B cell (primary cell): ENCODE measurements at regions not wholly inside any gene's neighbourhood (a gene's known extent, or its start where the extent isn't known, plus 50 kb on each side); places are given as distances from the start of the nearest gene placed in this dataset.

ENCODE experiments used
- ATAC-seq: fragments of 200-7000 bp; cut with Tn5 transposase; one replicate; pipeline ENCODE4 v1.10.0; 2021; ENCODE audit warnings: low read depth, mild to moderate bottlenecking, moderate number of reproducible peaks, moderate library complexity
- CTCF ChIA-PET: fragments of 350-600 bp; sonication (Branson Sonifier 250); formaldehyde crosslinking; loops from one replicate; lab custom pipeline; 2021; ENCODE audit warnings: antibody characterized with exemption, inconsistent platforms; lab: Charles Lee
- POLR2A ChIA-PET: fragments of 350-600 bp; sonication (Branson Sonifier 250); formaldehyde crosslinking; loops from one replicate; lab custom pipeline; 2021; ENCODE audit warnings: antibody characterized with exemption; lab: Charles Lee
- DNase-seq: peaks from one replicate; pipeline ENCODE4 v3.0.0; 2013
- H2AFZ ChIP-seq: 2 replicates; pipeline ENCODE4 v1.6.1; 2012; ENCODE audit warnings: mild to moderate bottlenecking, low read depth, low read length; ENCODE audit not compliant: insufficient read depth, poor library complexity, severe bottlenecking
- H3K27ac ChIP-seq, 2 donors: 1 replicate in 1 of 2; 2 replicates in 1 of 2; pipeline ENCODE4 v1.5.1; 2012 to 2013; ENCODE audit warnings: low read length in 2 of 2, mild to moderate bottlenecking in 2 of 2, moderate library complexity in 1 of 2
- H3K27me3 ChIP-seq, 4 experiments: fragments of 200-600 bp in 1 of 4; sonication (generic) in 1 of 4; replicated peaks in 1 of 4; 1 replicate in 2 of 4; 2 replicates in 2 of 4; pipeline versions ENCODE4 v1.6.1 to v1.7.0; 2013 to 2016; ENCODE audit warnings: low read length in 3 of 4, mild to moderate bottlenecking in 2 of 4, mixed read lengths in 1 of 4, moderate library complexity in 1 of 4; ENCODE audit not compliant: insufficient read depth in 4 of 4, control insufficient read depth in 3 of 4; ENCODE audit errors: control extremely low read depth in 1 of 4
- H3K36me3 ChIP-seq, 2 experiments: replicated peaks in 1 of 2; 1 replicate in 1 of 2; 2 replicates in 1 of 2; pipeline versions ENCODE4 v1.6.1 to v1.7.1; 2013; ENCODE audit warnings: low read length in 1 of 2; ENCODE audit not compliant: insufficient read depth in 2 of 2, control insufficient read depth in 1 of 2; ENCODE audit errors: control extremely low read depth in 1 of 2, extremely low read depth in 1 of 2
- H3K4me1 ChIP-seq, 2 donors: fragments of 200-600 bp in 1 of 2; sonication (generic) in 1 of 2; 1 replicate in 1 of 2; 2 replicates in 1 of 2; pipeline versions ENCODE4 v1.5.1 to v1.6.1; 2013 to 2017; ENCODE audit warnings: low read length in 2 of 2; ENCODE audit not compliant: control insufficient read depth in 2 of 2, insufficient read depth in 2 of 2
- H3K4me2 ChIP-seq: replicated peaks from 2 replicates; pipeline ENCODE3; 2012; ENCODE audit warnings: mild to moderate bottlenecking, low read depth, low read length; ENCODE audit not compliant: poor library complexity, severe bottlenecking
- H3K4me3 ChIP-seq, 5 experiments: fragments of 200-600 bp in 1 of 5; sonication (generic) in 1 of 5; 1 replicate in 3 of 5; 2 replicates in 2 of 5; pipeline versions ENCODE4 v1.5.1 to v1.7.0; 2011 to 2016; ENCODE audit warnings: low read length in 4 of 5, mild to moderate bottlenecking in 4 of 5, low read depth in 2 of 5, control low read depth in 1 of 5, moderate library complexity in 1 of 5; ENCODE audit not compliant: insufficient read depth in 1 of 5; ENCODE audit errors: control extremely low read depth in 1 of 5, extremely low read depth in 1 of 5
- H3K79me2 ChIP-seq: fragments of 200-600 bp; sonication (generic); one replicate; pipeline ENCODE4 v1.6.0; 2016; ENCODE audit warnings: low read length; ENCODE audit not compliant: control insufficient read depth, insufficient read depth
- H3K9ac ChIP-seq: fragments of 200-600 bp; sonication (generic); 2 replicates; pipeline ENCODE4 v1.6.1; 2017; ENCODE audit warnings: mild to moderate bottlenecking, low read length, moderate library complexity
- H3K9me3 ChIP-seq, 3 donors: one replicate each; pipeline versions ENCODE4 v1.6.1 to v1.7.1; 2013; ENCODE audit warnings: low read length in 2 of 3; ENCODE audit not compliant: control insufficient read depth in 2 of 3, insufficient read depth in 1 of 3; ENCODE audit errors: control extremely low read depth in 1 of 3
- H4K20me1 ChIP-seq: 2 replicates; pipeline ENCODE4 v1.6.0; 2012; ENCODE audit warnings: mild to moderate bottlenecking, low read length; ENCODE audit not compliant: insufficient read depth, control insufficient read depth, poor library complexity, severe bottlenecking
- H3K27ac Mint-ChIP-seq: one replicate; pipeline ENCODE4 v1.8.0; 2021; ENCODE audit warnings: mixed read lengths
- H3K27me3 Mint-ChIP-seq: one replicate; pipeline ENCODE4 v1.8.0; 2021; ENCODE audit warnings: mixed read lengths
- H3K4me1 Mint-ChIP-seq: one replicate; pipeline ENCODE4 v1.8.0; 2021; ENCODE audit warnings: mixed read lengths
- H3K4me3 Mint-ChIP-seq: one replicate; pipeline ENCODE4 v1.8.0; 2021; ENCODE audit warnings: mixed read lengths
- H3K9me3 Mint-ChIP-seq: one replicate; pipeline ENCODE4 v1.8.0; 2022; ENCODE audit warnings: mixed read lengths; ENCODE audit not compliant: insufficient read depth
- EZH2 ChIP-seq: IDR thresholded peaks from 2 replicates; pipeline ENCODE4 v1.6.1; 2012; ENCODE audit warnings: borderline replicate concordance, low read depth, mild to moderate bottlenecking, moderate library complexity, low read length; ENCODE audit not compliant: insufficient read depth, poor library complexity, severe bottlenecking
- WGBS: methylation state at CpG from one replicate; pipeline ENCODE4 v1.1.5; 2013; ENCODE audit warnings: missing lambda C conversion rate; ENCODE audit not compliant: insufficient coverage; 5-methylcytosine and 5-hydroxymethylcytosine counted together
- intact Hi-C: fragments of 100-400 bp; cut with micrococcal nuclease; formaldehyde crosslinking; loops from one replicate; pipeline ENCODE4 v1.10.0; 2022
- TF ChIP-seq, protein P1 (sequence below): fragments of 200-600 bp; IDR thresholded peaks from one replicate; pipeline ENCODE4 v1.8.0; 2022; ENCODE audit warnings: antibody characterized with exemption, mild to moderate bottlenecking

DNA sequence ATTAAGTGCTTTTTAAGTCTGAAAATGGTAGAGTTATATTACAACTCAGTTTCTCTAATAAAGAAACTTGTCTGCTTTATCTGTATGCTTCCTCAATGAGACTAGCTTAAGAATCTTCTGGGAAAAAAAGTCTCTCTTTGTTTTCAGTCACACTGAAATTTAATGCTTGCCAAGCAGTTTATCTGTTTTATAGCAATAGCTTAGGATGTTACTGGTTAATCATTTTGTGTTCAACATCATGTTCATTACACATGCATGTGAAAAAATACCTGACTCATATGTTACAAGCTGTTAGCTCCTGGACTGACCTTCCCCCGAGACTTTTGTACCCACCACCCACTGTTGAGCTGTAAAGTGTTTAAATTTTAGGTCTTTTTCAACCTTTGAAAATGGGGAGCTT is 706.2 kb upstream of the CBLB start:
- H3K4me3 Mint-ChIP-seq = no peak overlapping the region
- POLR2A ChIA-PET = no interaction called here
- ATAC-seq = no peak
- no peak overlapping the region for H3K4me3 ChIP-seq
- no peaks in the 10 kb centered on the region for H3K79me2 ChIP-seq
- no peaks in the 10 kb centered on the region for H4K20me1 ChIP-seq
- H3K36me3 ChIP-seq = no peaks in the 10 kb centered on the region
- H3K4me1 ChIP-seq = no peaks in the 10 kb centered on the region
- H3K27me3 ChIP-seq = no peaks in the 10 kb centered on the region
- TF ChIP-seq EZH2 = no peak
- TF ChIP-seq, protein P1, sequence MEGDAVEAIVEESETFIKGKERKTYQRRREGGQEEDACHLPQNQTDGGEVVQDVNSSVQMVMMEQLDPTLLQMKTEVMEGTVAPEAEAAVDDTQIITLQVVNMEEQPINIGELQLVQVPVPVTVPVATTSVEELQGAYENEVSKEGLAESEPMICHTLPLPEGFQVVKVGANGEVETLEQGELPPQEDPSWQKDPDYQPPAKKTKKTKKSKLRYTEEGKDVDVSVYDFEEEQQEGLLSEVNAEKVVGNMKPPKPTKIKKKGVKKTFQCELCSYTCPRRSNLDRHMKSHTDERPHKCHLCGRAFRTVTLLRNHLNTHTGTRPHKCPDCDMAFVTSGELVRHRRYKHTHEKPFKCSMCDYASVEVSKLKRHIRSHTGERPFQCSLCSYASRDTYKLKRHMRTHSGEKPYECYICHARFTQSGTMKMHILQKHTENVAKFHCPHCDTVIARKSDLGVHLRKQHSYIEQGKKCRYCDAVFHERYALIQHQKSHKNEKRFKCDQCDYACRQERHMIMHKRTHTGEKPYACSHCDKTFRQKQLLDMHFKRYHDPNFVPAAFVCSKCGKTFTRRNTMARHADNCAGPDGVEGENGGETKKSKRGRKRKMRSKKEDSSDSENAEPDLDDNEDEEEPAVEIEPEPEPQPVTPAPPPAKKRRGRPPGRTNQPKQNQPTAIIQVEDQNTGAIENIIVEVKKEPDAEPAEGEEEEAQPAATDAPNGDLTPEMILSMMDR = no peak
- H3K27ac ChIP-seq = no peak overlapping the region
- H3K9me3 Mint-ChIP-seq = no peaks in the 10 kb centered on the region
- H2AFZ ChIP-seq = no peak overlapping the region
- no peak overlapping the region for H3K9ac ChIP-seq
- CTCF ChIA-PET = no interaction called here
- no peak overlapping the region for H3K4me2 ChIP-seq
- no peaks in the 10 kb centered on the region for H3K4me1 Mint-ChIP-seq
- no peaks in the 10 kb centered on the region for H3K9me3 ChIP-seq
- H3K27ac Mint-ChIP-seq = no peak overlapping the region
- no peaks in the 10 kb centered on the region for H3K27me3 Mint-ChIP-seq
- WGBS = no CpG with 5 or more reads among the region's 1 CpG
- intact Hi-C loops = no loop called here
- no peak for DNase-seq

DNA sequence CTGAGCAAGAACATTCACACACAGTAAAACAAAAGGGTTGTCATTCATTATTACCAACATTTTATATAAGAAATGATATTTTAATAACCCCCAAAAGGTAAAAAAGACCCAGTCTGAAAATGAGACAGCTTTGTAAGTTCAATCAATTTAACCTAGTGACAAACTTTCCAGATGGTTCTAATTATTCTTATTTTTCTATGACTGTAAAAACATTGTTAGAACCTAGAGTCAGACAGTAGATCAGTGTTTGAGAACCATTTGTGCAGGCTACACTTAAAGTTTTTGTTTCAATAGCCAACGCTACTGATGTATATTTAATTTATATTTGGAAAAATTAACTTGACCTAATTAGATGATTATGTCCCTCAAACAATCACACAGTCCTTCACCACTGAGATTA is 708.4 kb upstream of the CBLB start:
- H3K79me2 ChIP-seq = no peaks in the 10 kb centered on the region
- no peaks in the 10 kb centered on the region for H3K36me3 ChIP-seq
- H4K20me1 ChIP-seq = no peaks in the 10 kb centered on the region
- no peak overlapping the region for H2AFZ ChIP-seq
- WGBS = no CpG with 5 or more reads among the region's 1 CpG
- no peaks in the 10 kb centered on the region for H3K4me1 ChIP-seq
- no peak overlapping the region for H3K9ac ChIP-seq
- intact Hi-C loops = no loop called here
- no peak overlapping the region for H3K4me2 ChIP-seq
- Mint-ChIP-seq H3K27me3 (no peaks in the 10 kb centered on the region), H3K4me3 (no peak overlapping the region), H3K27ac (no peak overlapping the region), H3K9me3 (no peaks in the 10 kb centered on the region), H3K4me1 (no peaks in the 10 kb centered on the region)
- no peak for DNase-seq
- TF ChIP-seq EZH2 = no peak
- TF ChIP-seq, protein P1 = no peak
- H3K4me3 ChIP-seq = no peak overlapping the region
- ChIA-PET CTCF (no interaction called here), POLR2A (no interaction called here)
- no peaks in the 10 kb centered on the region for H3K9me3 ChIP-seq
- no peak overlapping the region for H3K27ac ChIP-seq
- H3K27me3 ChIP-seq = no peaks in the 10 kb centered on the region
- no peak for ATAC-seq
